Upper lobe of left lung (tissue), 6 donors: ENCODE measurements at regions not wholly inside any gene's neighbourhood (a gene's known extent, or its start where the extent isn't known, plus 50 kb on each side); places are given as distances from the start of the nearest gene placed in this dataset.
"Not testable (repeated sequence)": the region's sequence is repeated elsewhere in the genome, so short reads cannot be mapped to it uniquely, and the experiment has no call there.

ENCODE experiments used
- ATAC-seq, 2 donors: fragments of 200-7000 bp; cut with Tn5 transposase; one replicate each; pipeline ENCODE4 v1.9.1; 2022; ENCODE audit warnings: mild to moderate bottlenecking in 2 of 2, moderate library complexity in 2 of 2; ENCODE audit not compliant: low FRiP score in 2 of 2
- DNase-seq, 2 donors: peaks; one replicate each; pipeline ENCODE4 v3.0.0-alpha.2; 2019 to 2020
- H3K27ac ChIP-seq, 4 donors: fragments of 200-600 bp; sonication (generic); one replicate each; pipeline ENCODE4 v1.5.1; 2016 to 2019
- H3K27me3 ChIP-seq, 4 donors: fragments of 200-600 bp; sonication (generic); one replicate each; pipeline ENCODE4 v1.5.1; 2017 to 2019
- H3K36me3 ChIP-seq, 4 donors: fragments of 200-600 bp; sonication (generic); one replicate each; pipeline ENCODE4 v1.5.1; 2016 to 2019
- H3K4me1 ChIP-seq, 4 donors: fragments of 200-600 bp; sonication (generic); one replicate each; pipeline ENCODE4 v1.5.1; 2018 to 2019
- H3K4me3 ChIP-seq, 4 donors: fragments of 200-600 bp; sonication (generic); one replicate each; pipeline ENCODE4 v1.5.1; 2017 to 2019; ENCODE audit warnings: mild to moderate bottlenecking in 2 of 4, moderate library complexity in 1 of 4
- H3K9me3 ChIP-seq, 4 donors: fragments of 200-600 bp; sonication (generic); one replicate each; pipeline ENCODE4 v1.5.1; 2018 to 2019
- CTCF ChIP-seq, 6 experiments: fragments of 450-650 bp in 4 of 6; fragments of 200-600 bp in 2 of 6; sonication (generic) in 2 of 6; IDR thresholded peaks; one replicate each; pipeline ENCODE4 v1.5.1; 2016 to 2019; ENCODE audit warnings: antibody characterized with exemption in 6 of 6
- EP300 ChIP-seq, 4 donors: sonication (generic); formaldehyde crosslinking; IDR thresholded peaks; one replicate each; pipeline ENCODE4 v1.5.1; 2017; ENCODE audit warnings: antibody characterized with exemption in 4 of 4, control low read depth in 2 of 4
- POLR2A ChIP-seq, 4 donors: fragments of 450-650 bp; IDR thresholded peaks; one replicate each; pipeline ENCODE4 v1.5.1; 2016 to 2017; ENCODE audit warnings: antibody characterized with exemption in 4 of 4, mild to moderate bottlenecking in 2 of 4
- POLR2AphosphoS5 ChIP-seq, 2 donors: sonication (generic); formaldehyde crosslinking; IDR thresholded peaks; one replicate each; pipeline ENCODE4 v1.5.1; 2017; ENCODE audit warnings: antibody characterized with exemption in 2 of 2
- WGBS, 2 donors: methylation state at CpG; one replicate each; pipeline ENCODE4 v1.1.5; 2017 to 2018; 5-methylcytosine and 5-hydroxymethylcytosine counted together
- donor health status: DM: no; HTN: no; CAD: no; lungs with moderate emphysema.
- donor health status: DM: no; HTN: yes; CAD: no; lungs with severe emphysema.

- no peak for TF ChIP-seq POLR2A (IDR thresholded peaks at IDR 0.05)
- no peak for TF ChIP-seq EP300 (IDR thresholded peaks at IDR 0.05)
- TF ChIP-seq POLR2AphosphoS5 (IDR thresholded peaks at IDR 0.05), result no peak
- TF ChIP-seq CTCF (IDR thresholded peaks at IDR 0.05), result no peak
- no peak overlapping the region for H3K4me3 ChIP-seq
- H3K27me3 ChIP-seq, result no peaks in the 10 kb centered on the region
- H3K4me1 ChIP-seq, result no peaks in the 10 kb centered on the region
- 62 to 94% methylated on average over 3 to 5 of the region's 5 CpGs for WGBS, 2 donors
- DNase-seq (no peak), ATAC-seq (peak in 1 of 2 donors; percentile 7)
- no peak overlapping the region for H3K27ac ChIP-seq
- no peaks in the 10 kb centered on the region for H3K36me3 ChIP-seq
- no peaks in the 10 kb centered on the region for H3K9me3 ChIP-seq
Observed at GRCh38 chr1:5728663-5729355, 263.4 kb downstream of the NPHP4 start.

GRCh38 chr1:5727871-5728643 lies 264.2 kb downstream of the NPHP4 start:
- DNase-seq, result peak in 1 of 2 donors; percentile 37
- WGBS, 2 donors, result 52 to 60% methylated on average over 12 to 17 of the region's 17 CpGs
- H3K4me3 ChIP-seq, result no peak overlapping the region
- H3K27ac ChIP-seq, result no peak overlapping the region
- H3K9me3 ChIP-seq, result no peaks in the 10 kb centered on the region
- H3K36me3 ChIP-seq, result no peaks in the 10 kb centered on the region
- no peak for TF ChIP-seq POLR2AphosphoS5 (IDR thresholded peaks at IDR 0.05)
- H3K4me1 ChIP-seq, result no peaks in the 10 kb centered on the region
- no peaks in the 10 kb centered on the region for H3K27me3 ChIP-seq
- ATAC-seq, result peak in 1 of 2 donors; percentile 24

- ATAC-seq (no peak), DNase-seq (no peak)
- H3K9me3 ChIP-seq, result no peaks in the 10 kb centered on the region
Observed at GRCh38 chr1:5727191-5727590, 265.0 kb downstream of the NPHP4 start.

GRCh38 chr1:5726586-5727184 lies 265.5 kb downstream of the NPHP4 start:
- not testable (repeated sequence) for H3K27me3 ChIP-seq, ATAC-seq, H3K36me3 ChIP-seq, H3K9me3 ChIP-seq, DNase-seq, H3K4me3 ChIP-seq, H3K27ac ChIP-seq, H3K4me1 ChIP-seq
- 75 to 80% methylated on average over 10 to 13 of the region's 13 CpGs for WGBS, 2 donors

More at GRCh38 chr1:5727191-5727590, 265.0 kb downstream of the NPHP4 start:
- Histone ChIP-seq H3K27ac (no peak overlapping the region), H3K4me1 (no peaks in the 10 kb centered on the region), H3K4me3 (no peak overlapping the region), H3K27me3 (no peaks in the 10 kb centered on the region), H3K36me3 (no peaks in the 10 kb centered on the region)
- no peak for TF ChIP-seq CTCF (IDR thresholded peaks at IDR 0.05)
- TF ChIP-seq POLR2AphosphoS5 (IDR thresholded peaks at IDR 0.05), result no peak
- TF ChIP-seq EP300 (IDR thresholded peaks at IDR 0.05), result no peak
- TF ChIP-seq POLR2A (IDR thresholded peaks at IDR 0.05), result no peak

- Histone ChIP-seq H3K27me3 (no peaks in the 10 kb centered on the region), H3K27ac (no peak overlapping the region), H3K4me3 (no peak overlapping the region), H3K4me1 (no peaks in the 10 kb centered on the region), H3K36me3 (no peaks in the 10 kb centered on the region), H3K9me3 (no peaks in the 10 kb centered on the region)
- ATAC-seq (no peak), DNase-seq (no peak)
- 63 to 73% methylated on average over 4 to 14 of the region's 14 CpGs for WGBS, 2 donors
- TF ChIP-seq EP300 (IDR thresholded peaks at IDR 0.05), result no peak
- no peak for TF ChIP-seq CTCF (IDR thresholded peaks at IDR 0.05)
- TF ChIP-seq POLR2AphosphoS5 (IDR thresholded peaks at IDR 0.05), result no peak
- TF ChIP-seq POLR2A (IDR thresholded peaks at IDR 0.05), result no peak
Observed at GRCh38 chr1:5725855-5726585, 266.2 kb downstream of the NPHP4 start.
